ENCODE measurements at regions not wholly inside any gene's neighbourhood (a gene's known extent, or its start where the extent isn't known, plus 50 kb on each side); places are given as distances from the start of the nearest gene placed in this dataset.

- Mint-ChIP-seq H3K4me1 (no peaks in the 10 kb centered on the region), H3K9me3 (no peaks in the 10 kb centered on the region), H3K27me3 (ENCODE audit: low read depth) (no peaks in the 10 kb centered on the region), H3K36me3 (ENCODE audit: low read depth) (no peaks in the 10 kb centered on the region), H3K27ac (ENCODE audit: unreplicated experiment) (no peak overlapping the region), H3K4me3 (no peak overlapping the region)
- TF ChIP-seq, protein P1, sequence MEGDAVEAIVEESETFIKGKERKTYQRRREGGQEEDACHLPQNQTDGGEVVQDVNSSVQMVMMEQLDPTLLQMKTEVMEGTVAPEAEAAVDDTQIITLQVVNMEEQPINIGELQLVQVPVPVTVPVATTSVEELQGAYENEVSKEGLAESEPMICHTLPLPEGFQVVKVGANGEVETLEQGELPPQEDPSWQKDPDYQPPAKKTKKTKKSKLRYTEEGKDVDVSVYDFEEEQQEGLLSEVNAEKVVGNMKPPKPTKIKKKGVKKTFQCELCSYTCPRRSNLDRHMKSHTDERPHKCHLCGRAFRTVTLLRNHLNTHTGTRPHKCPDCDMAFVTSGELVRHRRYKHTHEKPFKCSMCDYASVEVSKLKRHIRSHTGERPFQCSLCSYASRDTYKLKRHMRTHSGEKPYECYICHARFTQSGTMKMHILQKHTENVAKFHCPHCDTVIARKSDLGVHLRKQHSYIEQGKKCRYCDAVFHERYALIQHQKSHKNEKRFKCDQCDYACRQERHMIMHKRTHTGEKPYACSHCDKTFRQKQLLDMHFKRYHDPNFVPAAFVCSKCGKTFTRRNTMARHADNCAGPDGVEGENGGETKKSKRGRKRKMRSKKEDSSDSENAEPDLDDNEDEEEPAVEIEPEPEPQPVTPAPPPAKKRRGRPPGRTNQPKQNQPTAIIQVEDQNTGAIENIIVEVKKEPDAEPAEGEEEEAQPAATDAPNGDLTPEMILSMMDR (conservative IDR thresholded peaks at IDR 0.05), result no peak
- DNase-seq (ENCODE audit: low read depth, low spot score), result no peak
These were observed 560.5 kb upstream of the MIR17HG start for GRCh38 chr13:90787007-90787406.

GRCh38 chr13:90792335-90792734, 555.2 kb upstream of the MIR17HG start:
- no peak overlapping the region for H3K4me3 Mint-ChIP-seq
- H3K27me3 Mint-ChIP-seq (ENCODE audit: low read depth), result no peaks in the 10 kb centered on the region
- no peak for DNase-seq (ENCODE audit: low read depth, low spot score)
- no peaks in the 10 kb centered on the region for H3K4me1 Mint-ChIP-seq
- TF ChIP-seq, protein P1 (conservative IDR thresholded peaks at IDR 0.05), result no peak
- no peaks in the 10 kb centered on the region for H3K36me3 Mint-ChIP-seq (ENCODE audit: low read depth)
- H3K27ac Mint-ChIP-seq (ENCODE audit: unreplicated experiment), result no peak overlapping the region
- H3K9me3 Mint-ChIP-seq, result no peaks in the 10 kb centered on the region

GRCh38 chr13:90793261-90793820, 554.1 kb upstream of the MIR17HG start:
- Mint-ChIP-seq H3K9me3 (no peaks in the 10 kb centered on the region), H3K27ac (ENCODE audit: unreplicated experiment) (no peak overlapping the region), H3K36me3 (ENCODE audit: low read depth) (no peaks in the 10 kb centered on the region), H3K4me1 (no peaks in the 10 kb centered on the region), H3K27me3 (ENCODE audit: low read depth) (no peaks in the 10 kb centered on the region), H3K4me3 (no peak overlapping the region)
- DNase-seq (ENCODE audit: low read depth, low spot score), result no peak
- TF ChIP-seq, protein P1 (conservative IDR thresholded peaks at IDR 0.05), result no peak

DNA sequence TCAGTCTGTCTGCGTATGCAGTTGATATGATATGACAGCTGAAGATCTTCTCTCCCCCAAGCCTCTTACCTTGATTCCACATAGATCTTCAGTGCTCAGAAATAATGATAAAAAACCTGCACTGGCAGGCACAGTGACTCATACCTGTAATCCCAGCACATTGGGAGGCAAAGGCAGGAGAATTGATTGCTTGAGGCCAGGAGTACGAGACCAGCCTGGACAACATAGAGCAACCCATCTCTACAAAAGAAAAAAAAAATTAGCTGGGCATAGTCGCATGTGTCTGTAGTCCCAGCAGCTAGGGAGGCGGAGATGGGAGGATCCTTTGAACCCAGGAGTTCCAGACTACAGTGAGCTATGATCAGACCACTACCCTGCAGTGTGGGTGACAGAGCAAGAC, 551.0 kb upstream of the MIR17HG start:
- TF ChIP-seq, protein P1 (conservative IDR thresholded peaks at IDR 0.05), result no peak
- Mint-ChIP-seq H3K36me3 (ENCODE audit: low read depth) (no peaks in the 10 kb centered on the region), H3K27me3 (ENCODE audit: low read depth) (no peaks in the 10 kb centered on the region), H3K9me3 (no peaks in the 10 kb centered on the region), H3K4me1 (no peaks in the 10 kb centered on the region), H3K4me3 (no peak overlapping the region), H3K27ac (ENCODE audit: unreplicated experiment) (peak overlapping the region; percentile 52)
- no peak for DNase-seq (ENCODE audit: low read depth, low spot score)

GRCh38 chr13:90797335-90797734, 550.2 kb upstream of the MIR17HG start:
- TF ChIP-seq, protein P1 (conservative IDR thresholded peaks at IDR 0.05), result no peak
- H3K27ac Mint-ChIP-seq (ENCODE audit: unreplicated experiment), result no peak overlapping the region
- no peaks in the 10 kb centered on the region for H3K36me3 Mint-ChIP-seq (ENCODE audit: low read depth)
- no peaks in the 10 kb centered on the region for H3K27me3 Mint-ChIP-seq (ENCODE audit: low read depth)
- H3K4me1 Mint-ChIP-seq, result no peaks in the 10 kb centered on the region
- no peak for DNase-seq (ENCODE audit: low read depth, low spot score)
- no peak overlapping the region for H3K4me3 Mint-ChIP-seq
- no peaks in the 10 kb centered on the region for H3K9me3 Mint-ChIP-seq
